22Rv1 (cell line): ENCODE measurements at regions not wholly inside any gene's neighbourhood (a gene's known extent, or its start where the extent isn't known, plus 50 kb on each side); places are given as distances from the start of the nearest gene placed in this dataset.

Experiments
- H3K27ac ChIP-seq: fragments of 450-650 bp; 2 replicates; pipeline ENCODE4 v1.5.1; 2017
- CTCF ChIP-seq: fragments of 450-650 bp; IDR thresholded peaks from 2 replicates; pipeline ENCODE4 v1.5.1; 2017; ENCODE audit warnings: mild to moderate bottlenecking
- ZFX ChIP-seq: fragments of 450-650 bp; IDR thresholded peaks from 2 replicates; pipeline ENCODE4 v1.6.1; 2017; ENCODE audit warnings: antibody characterized with exemption, borderline replicate concordance

GRCh38 chr7:67771846-67772605 is 775.4 kb downstream of the TYW1 start:
- H3K27ac ChIP-seq: no peak overlapping the region
- no peak for TF ChIP-seq CTCF
- TF ChIP-seq ZFX: no peak

GRCh38 chr7:67773081-67773480 is 776.4 kb downstream of the TYW1 start:
- TF ChIP-seq ZFX (no peak), CTCF (no peak)
- no peak overlapping the region for H3K27ac ChIP-seq

GRCh38 chr7:67777119-67777518 is 780.5 kb downstream of the TYW1 start:
- TF ChIP-seq ZFX (no peak), CTCF (no peak)
- H3K27ac ChIP-seq: no peak overlapping the region

- no peak for TF ChIP-seq ZFX
- no peak for TF ChIP-seq CTCF
- no peak overlapping the region for H3K27ac ChIP-seq
Measured at GRCh38 chr7:67781841-67782240, 785.2 kb downstream of the TYW1 start.

- TF ChIP-seq ZFX (no peak), CTCF (no peak)
- H3K27ac ChIP-seq: no peak overlapping the region
Measured at GRCh38 chr7:67786021-67786420, 789.4 kb downstream of the TYW1 start.

GRCh38 chr7:67788669-67789068 is 792.0 kb downstream of the TYW1 start:
- TF ChIP-seq ZFX: no peak
- peak; percentile 27; the same call in 1 of the 2 replicates for TF ChIP-seq CTCF

GRCh38 chr7:67791918-67792317 is 795.3 kb downstream of the TYW1 start:
- no peak overlapping the region for H3K27ac ChIP-seq
- TF ChIP-seq CTCF (no peak), ZFX (no peak)

More at GRCh38 chr7:67788669-67789068, 792.0 kb downstream of the TYW1 start:
- no peak overlapping the region for H3K27ac ChIP-seq
